A204.1 (cell line): ENCODE measurements at regions not wholly inside any gene's neighbourhood (a gene's known extent, or its start where the extent isn't known, plus 50 kb on each side); places are given as distances from the start of the nearest gene placed in this dataset.

Experiments used
- FAIRE-seq: peaks from 2 replicates; lab custom pipeline; 2012; peaks lifted over from hg19 to GRCh38; lab: Jason Lieb, UNC

- no peak for FAIRE-seq
Measured at GRCh38 chr6:140051521-140052512, 677.4 kb upstream of the CITED2 start.

GRCh38 chr6:140050101-140050995 is 675.9 kb upstream of the CITED2 start:
- FAIRE-seq = no peak

GRCh38 chr6:140049251-140049650 is 674.8 kb upstream of the CITED2 start:
- no peak for FAIRE-seq

- no peak for FAIRE-seq
Measured at GRCh38 chr6:140048202-140048790, 673.8 kb upstream of the CITED2 start.

- FAIRE-seq = no peak
Measured at GRCh38 chr6:140047321-140047720, 672.9 kb upstream of the CITED2 start.

- no peak for FAIRE-seq
Measured at GRCh38 chr6:140046016-140046632, 671.7 kb upstream of the CITED2 start.

GRCh38 chr6:140045116-140045515 is 670.7 kb upstream of the CITED2 start:
- FAIRE-seq = no peak

GRCh38 chr6:140044626-140045025 is 670.2 kb upstream of the CITED2 start:
- FAIRE-seq = no peak

GRCh38 chr6:140043762-140044378 is 669.4 kb upstream of the CITED2 start:
- no peak for FAIRE-seq

GRCh38 chr6:140043357-140043756 is 668.9 kb upstream of the CITED2 start:
- no peak for FAIRE-seq

- no peak for FAIRE-seq
Measured at GRCh38 chr6:140041571-140042332, 667.3 kb upstream of the CITED2 start.

- FAIRE-seq = no peak
Measured at GRCh38 chr6:140041056-140041455, 666.6 kb upstream of the CITED2 start.

GRCh38 chr6:140040396-140040795 is 665.9 kb upstream of the CITED2 start:
- FAIRE-seq = no peak

- FAIRE-seq = no peak
Measured at GRCh38 chr6:140039364-140039763, 664.9 kb upstream of the CITED2 start.

- FAIRE-seq = no peak
Measured at GRCh38 chr6:140036196-140036595, 661.7 kb upstream of the CITED2 start.

GRCh38 chr6:140032189-140032588 is 657.7 kb upstream of the CITED2 start:
- no peak for FAIRE-seq

GRCh38 chr6:140029551-140029950 is 655.1 kb upstream of the CITED2 start:
- peak; percentile 54 for FAIRE-seq

GRCh38 chr6:140027219-140027618 is 652.8 kb upstream of the CITED2 start:
- no peak for FAIRE-seq

GRCh38 chr6:140026546-140026945 is 652.1 kb upstream of the CITED2 start:
- no peak for FAIRE-seq

GRCh38 chr6:140025171-140025570 is 650.7 kb upstream of the CITED2 start:
- peak; percentile 27 for FAIRE-seq
